Fibroblast of lung (primary cell): ENCODE measurements at regions not wholly inside any gene's neighbourhood (a gene's known extent, or its start where the extent isn't known, plus 50 kb on each side); places are given as distances from the start of the nearest gene placed in this dataset.

ENCODE experiments used
- EZH2 ChIP-seq: IDR thresholded peaks from 2 replicates; pipeline ENCODE4 v1.5.1; 2012; ENCODE audit warnings: low read length, control low read depth, mild to moderate bottlenecking; ENCODE audit errors: missing control alignments
- TF ChIP-seq, protein P1 (sequence below), 2 donors: IDR thresholded peaks in 1 of 2; conservative IDR thresholded peaks in 1 of 2; 1 replicate in 1 of 2; 2 replicates in 1 of 2; pipeline ENCODE4 v1.5.1; 2011 to 2012; ENCODE audit warnings: low read length in 2 of 2, control low read depth in 1 of 2, inconsistent platforms in 1 of 2, low read depth in 1 of 2, mild to moderate bottlenecking in 1 of 2

DNA sequence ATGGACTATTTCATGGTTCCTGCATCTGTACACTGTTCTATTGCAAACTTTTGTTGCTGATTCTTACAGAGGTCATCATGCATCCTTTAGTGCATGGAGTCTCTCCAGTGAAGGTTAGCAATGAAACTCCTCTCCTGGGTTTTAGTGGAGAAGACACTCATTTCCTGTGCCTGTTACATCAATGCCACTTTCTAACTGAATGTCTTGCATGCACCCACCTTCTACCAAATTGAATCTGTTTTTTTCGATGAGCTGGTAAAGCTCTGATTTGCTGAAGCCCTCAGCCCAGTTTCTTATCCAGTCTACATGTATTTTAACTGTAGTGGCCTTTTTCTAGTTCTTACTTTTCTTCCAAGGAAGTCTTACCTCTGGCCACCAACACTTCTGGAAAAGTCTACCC is 591.8 kb upstream of the ADAMTS16 start:
- TF ChIP-seq, protein P1, sequence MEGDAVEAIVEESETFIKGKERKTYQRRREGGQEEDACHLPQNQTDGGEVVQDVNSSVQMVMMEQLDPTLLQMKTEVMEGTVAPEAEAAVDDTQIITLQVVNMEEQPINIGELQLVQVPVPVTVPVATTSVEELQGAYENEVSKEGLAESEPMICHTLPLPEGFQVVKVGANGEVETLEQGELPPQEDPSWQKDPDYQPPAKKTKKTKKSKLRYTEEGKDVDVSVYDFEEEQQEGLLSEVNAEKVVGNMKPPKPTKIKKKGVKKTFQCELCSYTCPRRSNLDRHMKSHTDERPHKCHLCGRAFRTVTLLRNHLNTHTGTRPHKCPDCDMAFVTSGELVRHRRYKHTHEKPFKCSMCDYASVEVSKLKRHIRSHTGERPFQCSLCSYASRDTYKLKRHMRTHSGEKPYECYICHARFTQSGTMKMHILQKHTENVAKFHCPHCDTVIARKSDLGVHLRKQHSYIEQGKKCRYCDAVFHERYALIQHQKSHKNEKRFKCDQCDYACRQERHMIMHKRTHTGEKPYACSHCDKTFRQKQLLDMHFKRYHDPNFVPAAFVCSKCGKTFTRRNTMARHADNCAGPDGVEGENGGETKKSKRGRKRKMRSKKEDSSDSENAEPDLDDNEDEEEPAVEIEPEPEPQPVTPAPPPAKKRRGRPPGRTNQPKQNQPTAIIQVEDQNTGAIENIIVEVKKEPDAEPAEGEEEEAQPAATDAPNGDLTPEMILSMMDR (conservative IDR thresholded peaks at IDR 0.05 in 1 of 2, IDR thresholded peaks at IDR 0.05 in 1 of 2; ENCODE audit: low read depth in 1 of 2, low read length in 2 of 2): no peak
- TF ChIP-seq EZH2: no peak
